CD4-positive, alpha-beta T cell treated with Interleukin-17A for 1 hour (primary cell): ENCODE measurements at regions not wholly inside any gene's neighbourhood (a gene's known extent, or its start where the extent isn't known, plus 50 kb on each side); places are given as distances from the start of the nearest gene placed in this dataset.
"Not testable (repeated sequence)": the region's sequence is repeated elsewhere in the genome, so short reads cannot be mapped to it uniquely, and the experiment has no call there.

ENCODE experiments used
- DNase-seq: peaks from one replicate; pipeline ENCODE4 v3.0.0-alpha.2; 2020

DNA sequence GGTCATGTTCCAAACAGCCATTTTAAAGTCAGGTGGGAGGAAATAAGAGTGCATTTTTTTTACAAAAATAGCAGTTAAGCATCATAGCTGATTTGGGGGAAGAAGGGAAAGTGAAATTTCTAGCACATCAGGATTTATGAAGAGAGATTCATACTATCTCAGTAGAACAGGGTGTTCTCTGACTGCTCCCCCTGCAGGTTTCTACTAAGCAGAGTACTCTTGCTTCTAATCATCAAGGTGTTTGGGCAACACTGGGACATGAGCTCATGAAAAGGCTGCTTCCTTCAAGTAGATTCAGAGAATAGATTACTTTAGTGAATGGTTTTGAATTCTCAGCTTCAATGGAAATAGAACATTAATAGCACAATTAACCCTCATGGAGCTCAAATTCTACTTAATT is 591.4 kb upstream of the PCDH10 start:
- DNase-seq, result no peak

DNA sequence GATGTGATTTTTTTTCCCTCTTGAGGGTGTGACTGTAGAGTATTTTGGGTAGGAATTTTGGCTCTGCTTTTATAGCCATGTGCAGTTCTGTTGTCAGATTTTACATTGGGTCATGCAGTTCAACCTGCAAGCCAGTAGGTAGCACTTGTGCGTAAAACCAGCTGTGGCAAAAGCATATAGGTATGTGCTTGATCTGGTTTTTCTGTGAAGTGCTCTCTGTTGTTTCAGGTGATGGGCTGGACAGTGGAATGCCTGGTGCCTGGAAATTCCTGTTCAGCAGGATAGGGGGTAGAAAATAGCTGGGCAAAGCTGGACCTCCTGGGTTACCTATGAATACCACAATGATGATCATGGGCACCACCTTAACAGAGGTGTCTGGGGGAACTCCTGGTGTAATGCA is 584.2 kb upstream of the PCDH10 start:
- DNase-seq, result no peak

DNA sequence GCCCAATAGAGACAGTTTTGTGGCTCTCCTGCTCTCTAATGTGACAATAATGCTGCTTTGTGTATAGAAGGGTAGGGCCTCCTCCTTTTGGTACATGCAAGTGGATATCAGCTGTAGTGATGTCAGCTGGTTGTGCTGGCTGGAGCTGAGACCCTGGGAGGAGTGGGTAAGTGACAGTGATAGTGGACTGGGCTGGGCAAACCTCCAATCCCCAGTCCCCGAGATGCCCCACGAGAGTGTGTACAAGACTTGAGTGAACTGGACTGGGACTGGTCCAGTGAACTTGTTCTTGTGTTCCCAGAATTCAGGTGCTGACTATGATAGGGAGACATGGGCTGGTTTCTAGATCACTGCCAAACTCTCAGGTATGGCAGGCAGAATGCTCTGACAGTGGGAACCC is 583.6 kb upstream of the PCDH10 start:
- DNase-seq, result no peak

DNA sequence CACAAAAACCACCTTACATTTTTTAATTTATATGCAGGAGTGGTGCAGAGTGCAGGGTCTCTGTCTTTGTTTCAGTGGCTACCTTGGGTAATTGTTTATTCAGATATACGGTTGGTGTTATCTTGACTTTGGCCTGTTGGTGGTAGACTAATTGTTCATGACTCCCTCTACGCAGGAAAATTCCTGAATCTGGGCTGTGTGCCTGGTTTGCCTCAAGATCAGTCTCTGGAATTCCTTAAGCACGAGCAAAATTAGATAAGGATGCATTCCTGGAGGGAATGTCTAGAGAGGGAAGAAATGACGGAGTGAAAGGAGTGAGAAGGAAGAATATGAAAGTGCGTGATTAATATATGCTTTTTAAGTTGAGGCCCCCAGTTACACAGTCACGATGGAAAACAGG is 576.9 kb upstream of the PCDH10 start:
- no peak for DNase-seq

DNA sequence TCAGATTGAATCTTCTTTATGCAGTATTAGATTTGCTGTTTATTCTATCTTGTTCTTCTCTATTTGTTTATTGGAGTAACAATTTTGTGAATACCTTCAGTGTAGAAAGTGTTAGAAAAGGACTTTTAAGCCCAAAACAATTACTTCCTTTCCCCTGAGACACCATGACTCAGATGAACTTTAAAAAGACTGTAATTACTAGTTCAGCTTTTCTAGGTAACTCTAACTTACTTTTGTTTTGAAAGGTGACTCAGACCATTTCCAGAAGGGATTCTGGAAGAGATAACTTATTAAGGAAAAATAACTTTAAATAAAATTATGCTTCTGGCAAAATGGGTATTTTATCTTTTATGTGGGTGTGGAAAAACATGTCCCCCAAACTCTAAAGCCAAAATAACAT is 561.5 kb upstream of the PCDH10 start:
- no peak for DNase-seq

DNA sequence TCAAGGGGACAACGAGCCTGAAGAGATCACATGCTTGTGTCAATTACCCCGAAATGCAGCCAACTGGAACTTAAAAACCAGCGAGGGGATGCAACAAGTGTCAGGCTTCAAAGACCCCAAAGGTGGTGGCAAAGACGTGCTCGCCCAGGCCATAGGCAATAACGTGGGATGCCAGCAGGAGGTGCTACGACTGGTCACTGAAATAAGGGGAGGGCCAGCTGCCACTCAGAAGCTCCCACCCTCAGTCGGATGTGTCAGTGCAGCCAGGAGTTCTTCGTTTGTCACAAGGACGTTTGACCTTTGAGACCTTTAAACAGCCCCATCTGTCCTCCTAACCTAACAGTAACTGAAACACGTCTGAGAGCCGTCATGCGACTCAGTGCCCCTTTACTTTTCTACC is 556.8 kb upstream of the PCDH10 start:
- DNase-seq, result no peak

DNA sequence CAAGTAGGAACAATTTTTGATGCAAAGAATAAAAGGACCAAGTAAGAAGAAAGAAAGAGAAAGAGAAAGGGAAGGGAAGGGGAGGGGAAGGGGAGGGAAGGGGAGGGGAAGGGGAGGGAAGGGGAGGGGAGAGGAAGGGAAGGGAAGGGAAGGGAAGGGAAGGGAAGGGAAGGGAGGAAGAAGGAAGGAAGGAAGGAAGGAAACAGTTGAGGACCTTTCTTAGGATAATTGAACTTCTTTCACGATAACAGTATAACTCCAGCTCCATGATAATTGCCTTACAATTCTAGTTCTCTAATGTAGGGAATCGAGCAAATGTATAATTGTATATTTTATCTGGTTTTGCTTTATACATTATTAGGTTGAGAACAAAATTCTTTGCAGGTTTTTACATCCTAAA is 556.2 kb upstream of the PCDH10 start:
- no peak for DNase-seq

DNA sequence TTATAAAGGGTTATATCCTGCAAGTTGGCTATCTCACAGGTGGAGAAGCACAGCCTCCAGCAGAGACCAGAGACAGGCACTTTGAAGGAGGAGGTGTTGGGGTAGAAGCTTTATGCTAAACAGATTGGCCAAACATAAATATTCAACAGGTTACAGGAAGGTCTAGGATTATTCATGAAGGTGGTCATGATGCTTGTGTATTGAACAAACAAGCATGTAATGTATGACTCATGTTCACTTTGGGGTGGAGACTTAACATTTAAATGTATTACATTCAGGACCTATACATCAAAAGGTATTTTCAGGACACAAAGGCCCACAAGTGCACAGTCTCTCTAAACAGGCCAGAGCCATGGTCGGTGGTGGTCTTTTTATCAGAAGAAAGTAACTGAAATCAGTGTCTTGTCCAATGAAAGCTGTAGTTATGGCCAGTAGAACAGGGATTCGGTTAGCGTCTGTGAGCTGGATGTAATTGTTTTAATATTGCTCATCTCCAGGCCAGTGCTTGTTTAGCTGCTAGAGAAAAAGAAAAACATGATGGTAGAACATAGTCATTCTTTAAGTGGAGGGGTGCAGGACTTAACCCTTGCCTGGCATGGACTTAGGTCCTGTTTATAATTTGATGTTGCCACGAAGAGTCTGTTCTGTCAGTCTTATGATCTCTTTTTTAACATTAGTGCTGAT is 555.2 kb upstream of the PCDH10 start:
- no peak for DNase-seq

DNA sequence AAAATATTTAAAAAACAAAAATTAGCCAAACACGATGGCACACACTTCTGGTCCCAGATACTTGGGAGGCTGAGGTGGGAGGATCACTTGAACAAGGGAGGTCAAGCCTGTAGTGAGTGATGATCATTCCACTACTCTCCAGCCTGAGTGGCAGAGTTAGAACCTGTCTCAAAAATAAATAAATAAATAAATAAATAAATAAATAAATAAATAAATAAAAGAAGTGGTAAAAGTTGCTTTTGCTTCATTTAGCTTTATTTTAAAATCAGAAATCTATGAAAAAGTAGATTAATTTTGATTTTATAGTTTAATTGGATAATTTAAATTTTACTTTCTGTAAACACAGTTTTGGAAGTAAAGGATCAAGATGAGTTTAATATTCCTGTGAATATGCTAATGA is 552.9 kb upstream of the PCDH10 start:
- no peak for DNase-seq

DNA sequence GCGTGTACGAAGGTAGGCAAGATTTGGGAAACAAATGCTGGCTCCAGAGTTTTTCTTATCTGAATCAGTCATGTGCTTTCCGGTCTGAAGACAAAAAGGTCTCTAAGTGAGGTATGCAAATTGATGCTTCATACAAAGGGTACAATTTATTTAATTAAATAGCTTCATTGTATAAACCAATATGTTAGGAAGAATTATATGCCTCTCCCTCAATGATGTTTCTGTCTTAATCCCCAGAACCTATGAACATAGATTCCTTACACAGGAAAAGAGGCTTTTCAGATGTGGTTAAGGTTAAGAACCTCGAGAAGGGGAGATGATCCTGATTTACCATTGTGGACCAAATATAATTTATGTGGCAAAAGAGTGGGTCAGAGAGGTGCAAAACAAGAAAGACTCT is 543.5 kb upstream of the PCDH10 start:
- DNase-seq, result no peak

DNA sequence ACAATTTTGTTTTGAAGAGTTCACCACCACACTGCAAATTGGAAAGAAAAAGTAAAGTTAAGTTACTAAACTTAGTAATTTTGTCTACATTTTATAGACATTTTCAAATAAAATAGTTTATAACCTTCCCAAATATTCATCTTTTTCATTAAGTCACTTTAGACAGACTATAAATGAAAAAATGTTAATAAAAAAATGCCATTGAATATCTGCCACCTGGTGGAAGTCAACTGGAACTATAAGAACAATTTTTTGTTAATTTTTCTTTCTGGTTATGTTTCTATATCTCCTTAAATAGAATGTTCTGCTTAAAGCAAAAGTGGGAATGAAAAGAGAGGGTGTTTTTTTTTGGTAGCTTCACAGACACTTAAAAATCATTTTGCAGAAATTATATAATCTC is 534.4 kb upstream of the PCDH10 start:
- no peak for DNase-seq

DNA sequence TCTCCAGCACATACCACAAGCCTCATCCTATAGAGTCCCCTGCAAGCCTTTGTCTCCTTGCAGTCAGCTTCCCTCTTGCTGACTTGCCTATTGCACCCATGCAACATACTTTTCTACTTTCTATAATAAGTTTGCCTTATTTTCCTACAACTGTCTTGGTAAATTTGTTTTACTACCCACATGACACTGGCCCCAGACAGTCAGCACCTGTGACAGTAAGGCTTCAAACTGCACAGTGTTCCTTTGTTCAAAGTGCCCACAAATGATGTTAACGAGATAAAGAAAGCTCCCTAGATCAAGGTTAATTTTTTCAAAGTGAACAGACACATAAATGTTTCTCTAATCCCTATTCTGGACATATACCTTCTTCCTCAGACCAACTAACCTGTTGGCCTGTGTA is 529.1 kb upstream of the PCDH10 start:
- no peak for DNase-seq

DNA sequence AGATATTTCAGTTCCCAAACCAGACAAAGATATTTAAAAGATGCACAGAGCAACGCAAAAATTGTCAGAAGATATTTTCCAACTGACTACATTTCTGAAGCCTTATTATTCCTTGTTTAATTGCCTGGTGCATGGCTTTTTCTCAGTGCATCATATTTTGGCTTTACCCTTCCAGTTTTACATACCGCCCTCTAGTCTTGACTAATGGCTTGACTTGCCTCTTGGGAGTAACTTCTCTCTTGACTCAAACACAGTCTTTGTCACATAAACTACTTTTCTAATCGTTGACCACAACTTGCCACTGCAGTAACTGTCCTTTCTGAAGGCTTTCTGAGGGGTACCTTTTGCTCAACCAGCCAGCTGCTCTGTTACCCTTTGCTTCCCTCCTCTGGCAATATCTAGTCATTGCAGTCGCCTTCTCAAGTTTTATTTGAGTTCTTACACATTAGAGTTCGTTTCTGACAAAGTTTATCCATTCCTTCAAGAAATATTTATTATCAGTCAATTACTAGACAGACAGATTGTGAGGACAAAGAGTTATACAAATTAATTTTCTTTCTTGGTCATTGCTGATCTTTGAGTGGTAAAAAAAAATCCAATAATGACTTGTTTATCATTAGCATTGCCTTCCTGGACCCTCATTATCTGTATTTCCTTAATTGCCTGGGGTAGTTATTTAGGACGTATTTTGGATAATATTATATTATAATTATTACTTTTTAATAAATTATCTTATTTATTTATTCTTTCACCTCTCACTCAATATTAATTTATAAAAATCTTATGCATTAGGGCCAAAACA is 506.9 kb upstream of the PCDH10 start:
- DNase-seq, result no peak

DNA sequence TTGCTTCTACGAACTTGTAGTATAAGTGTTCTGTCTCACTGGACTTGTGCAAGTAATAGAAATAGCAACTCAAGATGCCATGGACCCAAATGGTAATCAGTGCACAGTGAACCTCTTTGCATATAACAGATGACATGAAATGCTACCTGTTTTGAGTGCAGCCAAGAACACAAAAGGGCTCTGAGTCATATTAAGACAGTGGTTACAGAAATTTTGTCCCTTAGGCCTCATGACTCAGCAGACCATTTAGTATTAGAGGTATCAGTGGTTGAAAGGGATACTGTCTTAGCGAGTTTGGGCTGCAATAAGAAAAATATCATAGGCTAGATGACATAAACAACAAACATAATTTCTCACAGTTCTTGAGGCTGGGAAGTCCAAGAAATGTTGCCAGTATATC is 502.9 kb upstream of the PCDH10 start:
- DNase-seq, result no peak

DNA sequence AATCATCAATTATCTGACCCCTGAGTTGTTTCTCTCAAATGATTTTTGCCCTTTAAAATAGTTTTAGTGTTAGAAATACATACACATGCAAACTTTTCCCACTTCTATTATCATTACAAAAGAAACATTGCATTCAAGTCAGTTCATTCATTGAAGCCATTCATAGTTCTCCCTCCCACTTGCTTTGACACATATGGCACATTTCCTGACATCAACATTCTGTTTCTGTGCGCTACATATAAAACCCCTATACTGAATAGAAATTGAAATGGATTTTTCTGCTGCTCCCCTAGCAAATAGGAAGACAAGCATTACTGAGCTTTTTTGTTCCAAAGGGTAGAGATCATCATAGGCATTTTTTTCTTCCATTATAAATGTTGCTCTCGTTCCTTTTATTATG is 497.9 kb upstream of the PCDH10 start:
- DNase-seq, result no peak

DNA sequence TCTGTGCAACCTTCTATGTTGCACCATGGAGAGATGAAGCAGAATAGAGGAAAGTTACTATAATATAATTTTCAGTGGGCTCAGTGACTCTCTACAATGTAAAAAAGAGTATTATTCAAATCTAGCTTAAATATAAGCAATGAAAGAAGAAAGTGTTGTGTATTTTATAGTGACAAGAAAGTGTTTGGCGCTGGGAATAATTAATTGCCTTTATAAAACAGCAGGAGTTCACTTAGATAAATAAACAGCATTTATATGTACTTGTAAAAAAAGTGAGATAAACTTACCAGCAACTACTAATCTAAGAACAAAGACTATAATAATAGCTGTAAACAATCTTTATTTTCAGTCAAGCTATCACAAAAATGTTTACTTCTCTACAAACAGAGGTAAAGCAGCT is 488.9 kb upstream of the PCDH10 start:
- no peak for DNase-seq

DNA sequence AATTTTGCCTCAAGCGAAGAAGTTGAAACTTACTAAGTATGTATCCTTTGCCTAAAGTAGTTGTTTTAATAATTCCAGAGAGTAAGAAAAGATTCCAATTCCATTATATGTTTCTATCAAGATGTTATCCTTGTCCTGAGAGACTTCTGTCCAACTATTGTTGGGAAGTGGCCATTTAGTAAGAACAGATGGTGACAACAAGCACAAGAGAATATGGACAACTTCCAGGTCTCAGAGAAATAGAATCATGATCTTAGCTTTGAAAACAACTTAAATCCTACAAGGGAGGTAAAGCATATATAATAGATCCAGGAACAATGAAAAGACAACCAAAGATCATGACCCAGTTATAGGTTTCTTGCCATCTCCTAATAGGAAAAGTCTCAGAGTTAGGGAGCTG is 486.6 kb upstream of the PCDH10 start:
- no peak for DNase-seq

DNA sequence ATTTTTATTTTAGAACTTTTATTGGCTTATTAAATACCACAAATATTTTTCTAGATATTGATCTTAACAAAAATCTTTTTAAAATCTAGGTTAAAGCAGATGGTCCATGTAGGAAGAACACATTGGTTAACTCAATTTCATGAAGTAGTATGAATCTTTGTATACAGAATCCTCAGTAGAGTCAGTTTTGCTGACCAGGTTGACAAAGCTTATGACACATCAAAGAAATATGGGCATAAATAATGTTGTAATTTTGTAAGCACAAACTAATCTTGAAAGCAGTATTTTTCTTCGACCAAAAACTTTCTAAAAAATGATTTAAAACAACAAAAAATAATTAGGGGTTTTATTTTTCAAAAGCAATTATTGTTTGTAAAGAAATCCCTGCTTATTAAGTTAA is 479.3 kb upstream of the PCDH10 start:
- DNase-seq, result no peak

DNA sequence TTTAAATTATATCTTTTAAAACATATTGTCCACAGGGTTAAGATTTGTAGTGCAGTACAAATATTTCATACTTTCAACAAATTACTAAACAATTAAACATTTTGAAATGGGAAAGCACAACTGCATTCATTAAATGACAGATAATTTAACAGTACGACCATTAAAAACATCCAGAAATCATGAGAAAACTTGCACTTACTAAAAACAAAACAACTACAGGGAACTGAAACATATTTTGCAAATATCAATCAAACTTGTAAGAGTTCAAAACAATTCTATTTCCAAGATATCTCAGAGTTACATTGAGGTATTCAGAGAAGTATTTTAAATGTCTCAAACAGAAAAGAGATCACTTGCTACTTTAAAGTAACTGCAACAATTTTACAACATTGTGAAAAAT is 478.5 kb upstream of the PCDH10 start:
- no peak for DNase-seq

DNA sequence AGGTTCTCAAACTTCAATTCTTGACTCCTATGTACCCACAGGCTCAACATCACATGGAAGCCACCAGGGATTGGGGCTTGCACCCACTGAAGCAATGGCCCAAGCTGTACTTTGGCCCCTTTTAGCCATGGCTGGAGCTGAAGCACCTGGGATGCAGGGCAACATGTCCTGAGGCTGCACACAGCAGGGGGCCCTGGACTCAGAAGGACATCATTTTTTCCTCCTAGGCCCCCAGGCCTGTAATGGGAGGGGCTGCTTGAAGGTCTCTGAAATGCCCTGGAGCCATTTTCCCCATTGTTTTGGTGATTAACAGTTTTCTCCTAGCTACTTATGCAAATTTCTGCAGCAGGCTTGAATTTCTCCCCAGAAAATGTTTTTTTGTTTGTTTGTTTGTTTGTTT is 465.1 kb upstream of the PCDH10 start:
- no peak for DNase-seq

DNA sequence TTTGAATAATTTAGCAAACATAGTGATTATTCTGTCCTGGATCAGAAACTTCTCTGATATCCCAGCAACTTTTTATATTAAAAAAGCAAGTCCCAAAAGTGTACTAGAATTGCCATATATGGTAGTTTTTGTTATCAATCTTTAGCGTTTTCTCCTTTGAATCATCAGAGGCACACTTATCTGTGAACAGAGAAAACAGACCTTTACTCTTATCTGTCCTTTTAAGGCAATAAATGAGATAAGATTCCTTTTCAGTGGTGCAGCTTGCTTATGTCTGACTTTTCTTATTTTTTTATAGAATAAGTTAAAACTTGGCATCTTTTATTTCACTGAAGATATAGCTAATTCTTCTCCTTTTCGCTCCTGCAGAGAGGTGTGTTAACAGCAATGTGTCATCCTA is 458.1 kb upstream of the PCDH10 start:
- no peak for DNase-seq

DNA sequence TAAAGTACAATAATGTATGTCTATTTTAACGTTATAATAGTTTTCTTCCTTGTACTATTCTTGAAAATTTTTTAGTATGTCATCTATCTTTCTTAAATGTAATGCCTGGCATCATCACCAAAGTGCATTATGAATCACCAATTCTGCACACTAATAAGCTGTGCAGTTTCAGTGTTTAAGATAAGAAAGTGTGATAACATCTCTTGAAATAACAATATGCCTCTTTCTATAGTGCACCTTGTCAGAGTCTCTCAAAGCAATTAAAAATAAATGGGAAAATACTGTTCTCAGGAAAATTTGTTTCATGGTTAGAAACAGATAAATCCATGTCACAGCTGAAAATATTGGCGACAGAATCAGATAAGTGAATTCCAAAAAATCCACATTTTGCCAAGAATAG is 457.4 kb upstream of the PCDH10 start:
- DNase-seq, result no peak

DNA sequence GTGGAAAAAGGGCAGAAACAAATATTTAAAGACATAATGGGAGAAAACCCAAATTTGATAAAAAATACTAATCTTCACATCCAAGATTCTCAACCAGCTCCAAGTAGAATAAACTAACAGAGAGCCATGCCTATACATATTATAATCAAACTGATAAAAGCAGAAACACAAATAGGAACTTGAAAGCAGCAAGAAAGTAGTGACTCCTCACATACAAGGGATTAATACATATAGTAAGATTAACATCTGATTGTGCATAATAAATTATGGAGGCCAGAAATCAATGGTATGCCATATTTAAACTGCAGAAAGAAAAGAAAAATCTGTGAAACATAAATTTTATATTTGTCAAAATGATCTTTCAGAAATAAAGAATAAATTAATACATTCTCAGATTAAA is 454.3 kb upstream of the PCDH10 start:
- no peak for DNase-seq

DNA sequence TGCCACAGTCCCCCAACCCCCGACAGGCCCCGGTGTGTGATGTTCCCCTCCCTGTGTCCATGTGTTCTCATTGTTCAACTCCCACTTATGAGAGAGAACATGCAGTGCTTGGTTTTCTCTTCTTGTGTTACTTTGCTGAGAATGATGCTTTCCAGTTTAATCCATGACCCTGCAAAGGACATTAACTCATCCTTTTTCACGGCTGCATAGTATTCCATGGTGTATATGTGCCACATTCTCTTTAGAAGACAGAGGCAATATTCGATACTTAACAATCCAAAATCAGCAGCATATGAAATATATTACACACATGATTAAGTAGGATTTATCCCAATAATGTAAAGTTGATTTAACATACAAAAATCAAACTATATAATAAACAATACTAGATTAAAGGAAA is 451.6 kb upstream of the PCDH10 start:
- not testable (repeated sequence) for DNase-seq

DNA sequence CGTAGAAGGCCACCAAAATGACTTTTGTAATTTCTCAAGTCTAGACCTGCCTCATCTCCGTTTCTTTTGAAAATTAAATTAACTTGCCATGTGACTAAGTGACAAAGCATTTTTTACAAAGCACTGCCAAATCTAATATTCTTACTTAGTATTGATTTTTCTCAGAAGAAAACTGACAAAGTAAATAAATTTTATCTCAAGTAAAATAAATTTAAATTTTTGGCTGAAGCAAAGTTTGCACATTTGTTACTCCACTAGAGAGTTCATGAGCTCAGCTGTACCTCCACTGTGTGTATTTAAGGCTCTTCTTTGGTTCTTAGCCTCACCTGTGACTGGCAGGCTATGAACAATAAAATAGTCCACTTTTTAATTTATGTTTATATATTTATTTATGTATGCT is 441.1 kb upstream of the PCDH10 start:
- no peak for DNase-seq
